SK-N-SH treated with all-trans-retinoic acid at 6 μM for 48 hours (cell line): ENCODE measurements at regions not wholly inside any gene's neighbourhood (a gene's known extent, or its start where the extent isn't known, plus 50 kb on each side); places are given as distances from the start of the nearest gene placed in this dataset.

Source experiments
- PATZ1 ChIP-seq: fragments of 250-450 bp; sonication (Bioruptor Pico); IDR thresholded peaks from 2 replicates; pipeline ENCODE4 v1.8.0; 2020; ENCODE audit warnings: mild to moderate bottlenecking, moderate library complexity, borderline replicate concordance
- RARB ChIP-seq: fragments of 250-450 bp; sonication (Bioruptor Pico); IDR thresholded peaks from 2 replicates; pipeline ENCODE4 v1.8.0; 2021; ENCODE audit warnings: mild to moderate bottlenecking, moderate library complexity
- TSHZ2 ChIP-seq: fragments of 250-450 bp; sonication (Bioruptor Pico); IDR thresholded peaks from 2 replicates; pipeline ENCODE4 v1.5.0; 2020; ENCODE audit warnings: mild to moderate bottlenecking, moderate library complexity
- ZFP30 ChIP-seq: fragments of 450-650 bp; formaldehyde crosslinking; IDR thresholded peaks from 2 replicates; pipeline ENCODE4 v1.5.0; 2022; ENCODE audit warnings: mild to moderate bottlenecking, moderate library complexity
- ZNF70 ChIP-seq: fragments of 450-650 bp; formaldehyde crosslinking; IDR thresholded peaks from 2 replicates; pipeline ENCODE4 v1.5.0; 2020; ENCODE audit warnings: mild to moderate bottlenecking, moderate library complexity

- TF ChIP-seq ZNF70 (CRISPR knock-in tag) (no peak), PATZ1 (no peak), RARB (CRISPR knock-in tag) (no peak), TSHZ2 (CRISPR knock-in tag) (no peak), ZFP30 (CRISPR knock-in tag) (no peak)
Measured at GRCh38 chr16:81163671-81164070, 67.5 kb upstream of the GCSH start.
